ENCODE measurements at regions not wholly inside any gene's neighbourhood (a gene's known extent, or its start where the extent isn't known, plus 50 kb on each side); places are given as distances from the start of the nearest gene placed in this dataset.

- DNase-seq: no peak
- no peaks in the 10 kb centered on the region for H3K27me3 ChIP-seq (ENCODE audit: control insufficient read depth, insufficient read depth, low read length, poor library complexity, severe bottlenecking)
- Mint-ChIP-seq H3K27ac (no peak overlapping the region), H3K4me1 (peaks cover 13% of the 10 kb centered on the region), H3K4me3 (no peak overlapping the region), H3K27me3 (ENCODE audit: insufficient read depth) (no peaks in the 10 kb centered on the region), H3K36me3 (ENCODE audit: low read depth) (peaks cover 1% of the 10 kb centered on the region), H3K9me3 (peaks cover 7% of the 10 kb centered on the region)
- no peaks in the 10 kb centered on the region for H3K4me1 ChIP-seq (ENCODE audit: control insufficient read depth, insufficient read depth, low read length)
- H3K36me3 ChIP-seq (ENCODE audit: control insufficient read depth, insufficient read depth, low read length): no peaks in the 10 kb centered on the region
- WGBS, 2 experiments (ENCODE audit: insufficient coverage in 1 of 2, insufficient read length in 1 of 2): 92% methylated on average over 1 of the region's 2 CpGs; no CpG with 5 or more reads in 1 of the 2 experiments
- H3K4me3 ChIP-seq (ENCODE audit: low read length): no peak overlapping the region
- no peak overlapping the region for H3K27ac ChIP-seq (ENCODE audit: low read depth, low read length)
- no peak for TF ChIP-seq CTCF (conservative IDR thresholded peaks at IDR 0.05)
- peaks cover 7% of the 10 kb centered on the region for H3K9me3 ChIP-seq (ENCODE audit: control insufficient read depth, low read length)
- H3K9ac ChIP-seq (ENCODE audit: extremely low read depth, low read length, poor library complexity, severe bottlenecking): no peak overlapping the region
These were observed 292.0 kb upstream of the MBL2 start for GRCh38 chr10:53064614-53065013.

GRCh38 chr10:53063805-53064204, 291.2 kb upstream of the MBL2 start:
- 100% methylated on average over 1 of the region's 3 CpGs for WGBS, 2 experiments (ENCODE audit: insufficient coverage in 1 of 2, insufficient read length in 1 of 2)
- no peak overlapping the region for H3K4me3 Mint-ChIP-seq
- Histone ChIP-seq H3K4me1 (ENCODE audit: control insufficient read depth, insufficient read depth, low read length) (no peaks in the 10 kb centered on the region), H3K27me3 (ENCODE audit: control insufficient read depth, insufficient read depth, low read length, poor library complexity, severe bottlenecking) (no peaks in the 10 kb centered on the region), H3K9ac (ENCODE audit: extremely low read depth, low read length, poor library complexity, severe bottlenecking) (no peak overlapping the region), H3K36me3 (ENCODE audit: control insufficient read depth, insufficient read depth, low read length) (no peaks in the 10 kb centered on the region), H3K4me3 (ENCODE audit: low read length) (no peak overlapping the region), H3K27ac (ENCODE audit: low read depth, low read length) (no peak overlapping the region), H3K9me3 (ENCODE audit: control insufficient read depth, low read length) (peaks cover 12% of the 10 kb centered on the region)
- H3K4me1 Mint-ChIP-seq: peaks cover 13% of the 10 kb centered on the region
- DNase-seq: no peak
- no peaks in the 10 kb centered on the region for H3K27me3 Mint-ChIP-seq (ENCODE audit: insufficient read depth)
- no peak for TF ChIP-seq CTCF (conservative IDR thresholded peaks at IDR 0.05)
- H3K9me3 Mint-ChIP-seq: peaks cover 7% of the 10 kb centered on the region
- peaks cover 1% of the 10 kb centered on the region for H3K36me3 Mint-ChIP-seq (ENCODE audit: low read depth)
- H3K27ac Mint-ChIP-seq: no peak overlapping the region

GRCh38 chr10:53052521-53053164, 280.1 kb upstream of the MBL2 start:
- Histone ChIP-seq H3K27me3 (ENCODE audit: control insufficient read depth, insufficient read depth, low read length, poor library complexity, severe bottlenecking) (no peaks in the 10 kb centered on the region), H3K4me3 (ENCODE audit: low read length) (no peak overlapping the region), H3K9ac (ENCODE audit: extremely low read depth, low read length, poor library complexity, severe bottlenecking) (no peak overlapping the region), H3K36me3 (ENCODE audit: control insufficient read depth, insufficient read depth, low read length) (no peaks in the 10 kb centered on the region), H3K27ac (ENCODE audit: low read depth, low read length) (no peak overlapping the region), H3K4me1 (ENCODE audit: control insufficient read depth, insufficient read depth, low read length) (no peaks in the 10 kb centered on the region), H3K9me3 (ENCODE audit: control insufficient read depth, low read length) (no peaks in the 10 kb centered on the region)
- DNase-seq: no peak
- TF ChIP-seq CTCF (conservative IDR thresholded peaks at IDR 0.05): no peak
- Mint-ChIP-seq H3K27ac (no peak overlapping the region), H3K4me3 (no peak overlapping the region), H3K4me1 (no peaks in the 10 kb centered on the region), H3K9me3 (no peaks in the 10 kb centered on the region), H3K27me3 (ENCODE audit: insufficient read depth) (no peaks in the 10 kb centered on the region), H3K36me3 (ENCODE audit: low read depth) (no peaks in the 10 kb centered on the region)
- 94 to 100% methylated on average over 4 to 6 of the region's 6 CpGs for WGBS, 2 experiments (ENCODE audit: insufficient coverage in 1 of 2, insufficient read length in 1 of 2)

Measured in endodermal cell (in vitro differentiated cells).